CD4-positive, CD25-positive, alpha-beta regulatory T cell (primary cell): ENCODE measurements at regions not wholly inside any gene's neighbourhood (a gene's known extent, or its start where the extent isn't known, plus 50 kb on each side); places are given as distances from the start of the nearest gene placed in this dataset.

ENCODE experiments used
- ATAC-seq, 2 donors: fragments of 150-1000 bp; cut with Tn5 transposase; one replicate each; pipeline ENCODE4 v1.10.0; 2021; ENCODE audit warnings: low read depth in 2 of 2, moderate number of reproducible peaks in 2 of 2, moderate library complexity in 1 of 2
- DNase-seq, 3 donors: peaks; one replicate each; pipeline versions ENCODE4 v3.0.0 to v3.0.0-alpha.2; 2012 to 2022; ENCODE audit warnings: mixed read lengths in 1 of 3
- H3K27ac ChIP-seq: one replicate; pipeline ENCODE4 v1.7.0; 2013; ENCODE audit warnings: mild to moderate bottlenecking, low read length; ENCODE audit not compliant: insufficient read depth, poor library complexity, severe bottlenecking
- H3K27me3 ChIP-seq: one replicate; pipeline ENCODE4 v1.7.0; 2013; ENCODE audit warnings: low read length; ENCODE audit not compliant: control insufficient read depth, insufficient read depth
- H3K36me3 ChIP-seq: one replicate; pipeline ENCODE4 v1.7.0; 2013; ENCODE audit warnings: mild to moderate bottlenecking, low read length, moderate library complexity; ENCODE audit not compliant: control insufficient read depth, insufficient read depth
- H3K4me1 ChIP-seq: 2 replicates; pipeline ENCODE4 v1.7.0; 2013; ENCODE audit warnings: mild to moderate bottlenecking, low read length; ENCODE audit not compliant: insufficient read depth, control insufficient read depth, poor library complexity, severe bottlenecking
- H3K4me3 ChIP-seq: one replicate; pipeline ENCODE4 v1.7.0; 2013; ENCODE audit warnings: low read depth, mild to moderate bottlenecking, low read length, moderate library complexity
- H3K9me3 ChIP-seq, 2 experiments: 1 replicate in 1 of 2; 2 replicates in 1 of 2; pipeline ENCODE4 v1.7.0; 2013; ENCODE audit warnings: low read length in 2 of 2, mild to moderate bottlenecking in 1 of 2, moderate library complexity in 1 of 2; ENCODE audit not compliant: control insufficient read depth in 2 of 2
- H3K27ac Mint-ChIP-seq, 3 donors: one replicate each; pipeline ENCODE4 v1.8.0; 2020 to 2022; ENCODE audit warnings: mild to moderate bottlenecking in 3 of 3, mixed read lengths in 3 of 3, moderate library complexity in 2 of 3
- H3K27me3 Mint-ChIP-seq: one replicate; pipeline ENCODE4 v1.8.0; 2022; ENCODE audit warnings: mild to moderate bottlenecking, mixed read lengths
- H3K36me3 Mint-ChIP-seq: one replicate; pipeline ENCODE4 v1.8.0; 2020; ENCODE audit warnings: mixed read lengths
- H3K4me1 Mint-ChIP-seq, 4 donors: one replicate each; pipeline ENCODE4 v1.8.0; 2020 to 2022; ENCODE audit warnings: mixed read lengths in 4 of 4, mild to moderate bottlenecking in 1 of 4
- H3K4me3 Mint-ChIP-seq, 4 donors: one replicate each; pipeline ENCODE4 v1.8.0; 2020 to 2022; ENCODE audit warnings: mild to moderate bottlenecking in 4 of 4, mixed read lengths in 4 of 4, moderate library complexity in 3 of 4
- H3K9me3 Mint-ChIP-seq, 7 donors: one replicate each; pipeline ENCODE4 v1.8.0; 2020 to 2022; ENCODE audit warnings: mixed read lengths in 7 of 7, mild to moderate bottlenecking in 3 of 7, moderate library complexity in 2 of 7

DNA sequence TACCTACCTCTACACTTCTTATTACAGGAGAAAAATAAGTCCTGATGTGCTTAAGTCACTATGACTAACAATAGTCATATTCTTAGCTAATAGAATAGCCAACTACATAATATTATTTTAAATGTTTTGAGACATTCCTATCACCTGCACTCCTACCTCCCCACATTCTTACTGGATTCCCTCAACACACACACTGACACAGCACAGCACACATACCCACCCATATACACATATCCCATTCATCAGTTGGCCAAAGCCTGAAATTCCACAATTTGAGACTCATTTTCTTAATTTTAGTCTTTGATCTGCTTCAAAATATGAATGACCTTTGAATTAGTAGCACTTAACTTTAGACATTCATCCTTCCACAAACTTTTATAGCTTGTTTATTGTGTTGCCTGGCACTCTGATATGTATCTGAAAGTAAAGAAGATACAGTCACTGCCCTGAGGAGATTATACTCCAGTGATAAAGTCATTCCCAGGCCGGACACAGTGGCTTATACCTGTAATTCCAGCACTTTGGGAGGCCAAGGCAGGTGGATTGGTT is 168.3 kb upstream of the RASA1 start:
- H3K27ac Mint-ChIP-seq, result no peak overlapping the region
- Histone ChIP-seq H3K4me1 (no peaks in the 10 kb centered on the region), H3K27me3 (no peaks in the 10 kb centered on the region), H3K27ac (no peak overlapping the region), H3K4me3 (no peak overlapping the region), H3K9me3 (no peaks in the 10 kb centered on the region), H3K36me3 (no peaks in the 10 kb centered on the region)
- peaks cover 9 to 26% (median 18%) of the 10 kb centered on the region in 4 donors for H3K4me1 Mint-ChIP-seq
- no peak overlapping the region for H3K4me3 Mint-ChIP-seq
- DNase-seq (no peak), ATAC-seq (no peak)
- no peaks in the 10 kb centered on the region for H3K27me3 Mint-ChIP-seq
- no peaks in the 10 kb centered on the region for H3K36me3 Mint-ChIP-seq
- peaks cover 0 to 2% (median 0%) of the 10 kb centered on the region in 7 donors for H3K9me3 Mint-ChIP-seq

DNA sequence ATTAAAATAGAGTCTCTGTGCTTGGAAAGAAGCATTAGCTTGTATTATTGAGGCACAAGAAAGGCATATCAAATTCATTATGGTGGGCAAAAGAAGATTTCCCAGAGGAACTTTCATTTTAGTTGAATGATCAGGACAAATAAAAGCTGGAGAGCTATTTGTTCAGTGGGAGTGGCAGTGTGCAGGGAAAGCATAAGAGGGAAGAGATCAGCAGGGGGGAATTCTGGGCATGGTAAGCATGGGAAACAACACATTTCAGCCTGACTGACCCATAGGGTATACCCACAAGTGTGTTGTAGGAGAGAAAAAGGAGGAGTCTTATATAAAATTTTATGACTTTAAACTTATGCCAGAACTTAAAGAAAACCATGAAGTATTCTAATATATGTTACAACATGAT is 167.7 kb upstream of the RASA1 start:
- Mint-ChIP-seq H3K36me3 (no peaks in the 10 kb centered on the region), H3K9me3 (peaks cover 0 to 2% (median 0%) of the 10 kb centered on the region in 7 donors), H3K4me1 (peaks cover 9 to 21% (median 15%) of the 10 kb centered on the region in 4 donors), H3K4me3 (no peak overlapping the region), H3K27ac (no peak overlapping the region), H3K27me3 (no peaks in the 10 kb centered on the region)
- Histone ChIP-seq H3K4me3 (no peak overlapping the region), H3K27me3 (no peaks in the 10 kb centered on the region), H3K27ac (no peak overlapping the region), H3K4me1 (no peaks in the 10 kb centered on the region), H3K36me3 (no peaks in the 10 kb centered on the region), H3K9me3 (no peaks in the 10 kb centered on the region)
- ATAC-seq (no peak), DNase-seq (no peak)

DNA sequence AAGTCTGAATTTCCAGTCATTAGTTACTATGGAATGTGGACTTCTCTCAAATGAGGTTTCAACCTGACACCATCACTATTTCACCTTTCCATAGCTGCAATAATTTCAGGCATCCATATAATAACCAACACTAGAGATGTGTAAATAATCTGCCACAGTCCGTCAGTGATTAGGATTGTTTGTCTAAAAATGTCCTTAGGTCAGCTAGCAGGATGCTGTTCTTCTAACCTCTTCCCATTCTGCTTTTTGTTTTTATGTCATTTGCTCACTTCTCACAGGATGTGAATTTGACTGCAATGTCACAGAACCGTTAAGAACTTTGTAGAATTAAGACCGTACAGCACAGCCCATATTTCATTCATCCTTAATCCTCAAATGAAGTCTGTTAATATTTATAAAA is 166.4 kb upstream of the RASA1 start:
- ATAC-seq (no peak), DNase-seq (no peak)
- Histone ChIP-seq H3K27ac (no peak overlapping the region), H3K4me3 (no peak overlapping the region), H3K4me1 (no peaks in the 10 kb centered on the region), H3K36me3 (no peaks in the 10 kb centered on the region), H3K9me3 (no peaks in the 10 kb centered on the region), H3K27me3 (no peaks in the 10 kb centered on the region)
- Mint-ChIP-seq H3K27me3 (no peaks in the 10 kb centered on the region), H3K27ac (no peak overlapping the region), H3K9me3 (peaks cover 0 to 4% (median 3%) of the 10 kb centered on the region in 7 donors), H3K4me1 (peaks cover 9 to 21% (median 13%) of the 10 kb centered on the region in 4 donors), H3K4me3 (no peak overlapping the region), H3K36me3 (no peaks in the 10 kb centered on the region)

DNA sequence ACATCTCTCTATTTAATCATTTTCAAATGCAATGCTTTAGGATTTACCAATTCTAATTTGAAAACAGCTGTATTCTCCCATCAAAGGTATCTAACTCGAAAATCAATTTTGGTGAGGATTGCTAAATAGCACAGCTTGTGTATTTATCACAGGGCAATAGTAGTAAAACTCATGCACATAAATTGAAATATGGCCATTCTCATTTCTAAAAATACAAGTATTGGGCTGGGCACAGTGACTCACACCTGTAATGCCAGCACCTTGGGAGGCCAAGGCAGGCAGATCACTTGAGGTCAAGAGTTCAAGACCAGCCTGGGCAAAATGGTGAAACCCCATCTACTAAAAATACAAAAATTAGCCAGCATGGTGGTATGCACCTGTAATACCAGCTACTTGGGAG is 164.8 kb upstream of the RASA1 start:
- H3K9me3 ChIP-seq, result no peaks in the 10 kb centered on the region
- H3K27me3 ChIP-seq, result no peaks in the 10 kb centered on the region
- no peak overlapping the region for H3K27ac Mint-ChIP-seq
- no peak overlapping the region for H3K4me3 Mint-ChIP-seq
- H3K36me3 ChIP-seq, result no peaks in the 10 kb centered on the region
- peaks cover 9 to 21% (median 13%) of the 10 kb centered on the region in 4 donors for H3K4me1 Mint-ChIP-seq
- no peaks in the 10 kb centered on the region for H3K36me3 Mint-ChIP-seq
- H3K27ac ChIP-seq, result no peak overlapping the region
- H3K4me1 ChIP-seq, result no peaks in the 10 kb centered on the region
- DNase-seq (no peak), ATAC-seq (no peak)
- no peak overlapping the region for H3K4me3 ChIP-seq
- peaks cover 0 to 4% (median 3%) of the 10 kb centered on the region in 7 donors for H3K9me3 Mint-ChIP-seq
- no peaks in the 10 kb centered on the region for H3K27me3 Mint-ChIP-seq

DNA sequence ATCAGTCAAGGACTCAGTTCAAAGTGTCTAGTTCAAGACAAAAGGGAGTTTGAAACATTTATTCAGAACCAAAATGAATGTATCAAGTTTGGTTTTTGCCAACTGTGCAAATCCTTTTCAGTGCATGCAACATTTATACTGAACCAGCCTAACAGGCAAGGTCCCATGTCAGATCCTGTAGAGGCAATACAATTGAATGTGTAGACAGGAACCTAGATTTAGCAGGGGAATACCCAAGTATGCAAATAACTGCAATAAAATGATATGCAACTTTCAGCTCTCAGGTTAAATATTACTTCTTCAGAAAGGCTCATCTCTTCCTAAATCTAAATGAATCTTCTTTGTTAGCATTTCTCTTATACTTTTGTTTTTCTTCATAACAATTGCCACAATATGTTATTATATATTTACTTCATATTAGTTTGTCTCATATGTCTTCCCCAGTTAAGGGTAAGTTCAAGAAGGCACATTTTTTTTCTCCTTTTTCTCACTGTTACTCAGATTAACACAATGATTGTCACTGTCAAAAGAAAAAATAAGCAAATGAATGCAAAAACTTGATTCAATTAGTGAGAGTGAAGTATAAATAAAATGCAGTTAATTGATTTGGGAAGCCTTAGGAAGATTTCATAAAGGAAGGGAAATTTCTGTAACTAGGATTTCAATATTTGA is 163.9 kb upstream of the RASA1 start:
- H3K27ac Mint-ChIP-seq, result peak overlapping the region in 1 of 3 donors; percentile 25
- no peaks in the 10 kb centered on the region for H3K27me3 ChIP-seq
- no peak overlapping the region for H3K4me3 ChIP-seq
- H3K27me3 Mint-ChIP-seq, result no peaks in the 10 kb centered on the region
- ATAC-seq, result no peak
- no peaks in the 10 kb centered on the region for H3K36me3 Mint-ChIP-seq
- H3K27ac ChIP-seq, result no peak overlapping the region
- no peak overlapping the region for H3K4me3 Mint-ChIP-seq
- peak in 1 of 3 donors; percentile 33 for DNase-seq
- H3K4me1 ChIP-seq, result no peaks in the 10 kb centered on the region
- H3K9me3 ChIP-seq, result no peaks in the 10 kb centered on the region
- no peaks in the 10 kb centered on the region for H3K36me3 ChIP-seq
- H3K9me3 Mint-ChIP-seq, result peaks cover 0 to 4% (median 3%) of the 10 kb centered on the region in 7 donors
- H3K4me1 Mint-ChIP-seq, result peaks cover 9 to 19% (median 10%) of the 10 kb centered on the region in 4 donors

DNA sequence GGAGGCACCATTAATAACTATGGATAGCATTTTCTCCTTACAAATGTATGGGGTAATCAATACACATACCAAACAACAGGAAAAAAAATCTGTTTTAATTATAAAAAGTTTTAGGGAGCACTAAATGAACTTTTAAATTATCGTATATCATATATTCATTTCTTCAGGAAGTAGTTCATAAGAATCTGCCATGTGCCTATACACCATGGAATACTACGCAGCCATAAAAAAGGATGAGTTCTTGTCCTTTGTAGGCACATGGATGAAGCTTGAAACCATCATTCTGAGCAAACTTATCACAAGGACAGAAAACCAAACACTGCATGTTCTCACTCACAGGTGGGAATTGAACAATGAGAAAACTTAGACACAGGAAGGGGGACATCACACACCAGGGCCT is 162.1 kb upstream of the RASA1 start:
- Mint-ChIP-seq H3K36me3 (no peaks in the 10 kb centered on the region), H3K4me3 (no peak overlapping the region), H3K27me3 (no peaks in the 10 kb centered on the region), H3K27ac (no peak overlapping the region), H3K4me1 (peaks cover 9 to 17% (median 10%) of the 10 kb centered on the region in 4 donors), H3K9me3 (peaks cover 0 to 4% (median 2%) of the 10 kb centered on the region in 7 donors)
- ATAC-seq, result no peak
- no peak overlapping the region for H3K4me3 ChIP-seq
- H3K36me3 ChIP-seq, result no peaks in the 10 kb centered on the region
- no peak for DNase-seq
- H3K4me1 ChIP-seq, result no peaks in the 10 kb centered on the region
- H3K9me3 ChIP-seq, result no peaks in the 10 kb centered on the region
- no peaks in the 10 kb centered on the region for H3K27me3 ChIP-seq
- H3K27ac ChIP-seq, result no peak overlapping the region

DNA sequence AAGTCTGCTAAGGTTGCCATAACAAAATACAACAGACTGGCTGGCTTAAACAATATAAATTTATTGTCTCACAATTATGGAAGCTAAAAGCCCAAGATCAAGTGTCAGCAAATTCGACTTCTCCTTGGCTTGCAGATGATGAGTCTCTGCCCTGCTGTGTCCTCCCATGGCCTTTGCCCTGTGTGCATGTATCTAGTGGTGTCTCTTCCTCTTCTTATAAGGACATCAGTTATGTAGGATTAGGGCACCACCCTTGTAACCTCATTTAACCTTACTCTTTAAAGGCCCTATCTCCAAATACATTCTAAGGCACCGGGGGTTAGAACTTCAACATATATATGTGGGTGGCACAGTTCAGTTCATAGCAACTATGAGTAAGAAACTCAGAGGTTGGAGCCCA is 157.9 kb upstream of the RASA1 start:
- H3K27me3 ChIP-seq, result no peaks in the 10 kb centered on the region
- H3K36me3 ChIP-seq, result no peaks in the 10 kb centered on the region
- Mint-ChIP-seq H3K27me3 (no peaks in the 10 kb centered on the region), H3K9me3 (peaks cover 0 to 4% (median 2%) of the 10 kb centered on the region in 7 donors), H3K27ac (no peak overlapping the region), H3K4me3 (no peak overlapping the region), H3K36me3 (no peaks in the 10 kb centered on the region), H3K4me1 (peaks cover 6 to 11% (median 9%) of the 10 kb centered on the region in 4 donors)
- H3K9me3 ChIP-seq, result no peaks in the 10 kb centered on the region
- no peak for ATAC-seq
- no peak overlapping the region for H3K27ac ChIP-seq
- H3K4me1 ChIP-seq, result no peaks in the 10 kb centered on the region
- no peak for DNase-seq
- no peak overlapping the region for H3K4me3 ChIP-seq

DNA sequence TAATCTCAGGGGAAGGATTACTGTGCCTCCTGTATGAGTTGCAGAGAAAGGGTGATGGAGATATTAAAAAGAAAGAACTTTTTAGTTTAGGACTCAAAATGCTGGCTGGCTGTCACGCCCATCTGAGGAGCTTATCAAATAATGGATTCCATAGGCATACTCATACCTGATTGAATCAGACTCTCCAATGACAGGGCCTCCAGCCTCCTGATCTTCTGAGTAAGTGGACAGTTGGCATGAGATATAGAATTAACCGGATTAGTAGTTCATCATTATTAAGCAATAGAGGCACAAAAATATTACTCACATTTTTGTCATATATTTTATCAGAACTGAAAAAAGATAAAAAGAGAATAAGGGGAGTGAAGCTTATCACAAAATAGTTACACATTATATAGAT is 157.0 kb upstream of the RASA1 start:
- H3K27ac Mint-ChIP-seq, result peak overlapping the region in 1 of 3 donors; percentile 52
- no peaks in the 10 kb centered on the region for H3K36me3 Mint-ChIP-seq
- H3K27me3 Mint-ChIP-seq, result no peaks in the 10 kb centered on the region
- no peaks in the 10 kb centered on the region for H3K27me3 ChIP-seq
- no peak for DNase-seq
- H3K27ac ChIP-seq, result no peak overlapping the region
- no peak for ATAC-seq
- no peaks in the 10 kb centered on the region for H3K9me3 ChIP-seq
- H3K36me3 ChIP-seq, result no peaks in the 10 kb centered on the region
- peaks cover 0 to 2% (median 0%) of the 10 kb centered on the region in 7 donors for H3K9me3 Mint-ChIP-seq
- no peak overlapping the region for H3K4me3 Mint-ChIP-seq
- no peak overlapping the region for H3K4me3 ChIP-seq
- no peaks in the 10 kb centered on the region for H3K4me1 ChIP-seq
- H3K4me1 Mint-ChIP-seq, result peaks cover 6 to 11% (median 9%) of the 10 kb centered on the region in 4 donors
